ENCODE measurements at regions not wholly inside any gene's neighbourhood (a gene's known extent, or its start where the extent isn't known, plus 50 kb on each side); places are given as distances from the start of the nearest gene placed in this dataset.

DNA sequence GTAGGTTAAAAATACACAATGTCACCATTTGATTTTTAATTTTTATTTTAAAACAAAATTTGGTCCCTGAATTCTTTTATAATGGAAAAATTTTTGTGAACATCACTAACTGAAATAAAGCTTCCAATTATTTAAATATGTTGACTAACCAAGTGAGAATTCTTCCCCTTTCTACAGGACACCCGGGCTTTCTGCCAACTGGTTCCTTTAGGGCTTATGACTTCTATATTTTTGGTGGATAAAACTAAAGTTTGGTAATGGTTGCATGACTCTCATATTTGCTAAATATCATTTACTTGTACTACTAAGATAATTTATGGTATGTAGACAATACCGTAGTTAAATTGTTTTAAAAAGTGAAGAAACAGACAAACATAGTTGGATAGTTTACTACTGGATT lies 291.0 kb upstream of the DOK6 start:
- 32 to 44% (median 43%) methylated on average over 2 of the region's 2 CpGs for WGBS, 3 donors
- H3K9me3 ChIP-seq: no peaks in the 10 kb centered on the region
- no peak overlapping the region for H3K27ac ChIP-seq
- H3K36me3 ChIP-seq (ENCODE audit: insufficient read depth in 1 of 2, low read depth in 1 of 2): no peaks in the 10 kb centered on the region
- DNase-seq: no peak
- intact Hi-C loops (cut with DNase I): no loop called here
- TF ChIP-seq CTCF (IDR thresholded peaks at IDR 0.05): no peak
- H3K4me1 ChIP-seq: no peaks in the 10 kb centered on the region
- no peak overlapping the region for H3K4me3 ChIP-seq
- H3K27me3 ChIP-seq (ENCODE audit: insufficient read depth in 3 of 3, low read length in 2 of 3): no peaks in the 10 kb centered on the region
- no peak for ATAC-seq

- no peak overlapping the region for H3K4me3 ChIP-seq
- H3K36me3 ChIP-seq (ENCODE audit: insufficient read depth in 1 of 2, low read depth in 1 of 2): no peaks in the 10 kb centered on the region
- H3K27ac ChIP-seq: no peak overlapping the region
- H3K9me3 ChIP-seq: no peaks in the 10 kb centered on the region
- intact Hi-C loops (cut with DNase I): no loop called here
- WGBS, 3 donors: 76 to 86% (median 77%) methylated on average over 2 of the region's 2 CpGs
- ATAC-seq (no peak), DNase-seq (no peak)
- H3K27me3 ChIP-seq (ENCODE audit: insufficient read depth in 3 of 3, low read length in 2 of 3): no peaks in the 10 kb centered on the region
- no peak for TF ChIP-seq CTCF (IDR thresholded peaks at IDR 0.05)
- no peaks in the 10 kb centered on the region for H3K4me1 ChIP-seq
These were observed 279.9 kb upstream of the DOK6 start for GRCh38 chr18:69120833-69121232.

DNA sequence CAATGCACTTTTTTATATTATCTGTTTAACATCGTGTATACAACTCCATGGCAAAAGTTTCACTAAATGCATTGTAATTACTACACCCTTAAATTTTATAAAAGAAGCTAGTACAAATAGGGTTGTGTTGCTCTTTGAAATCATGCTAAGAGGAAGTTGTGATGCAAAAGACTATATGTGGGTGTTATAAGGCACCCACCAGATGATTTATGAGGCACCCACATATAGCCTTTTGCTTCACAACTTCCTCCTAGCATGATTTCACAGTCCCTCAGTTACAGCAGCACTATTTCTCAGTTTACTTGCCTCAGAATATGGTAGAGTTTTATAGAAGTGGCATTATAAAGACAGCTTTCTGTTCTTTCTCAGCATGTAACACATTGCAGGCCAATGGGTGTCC lies 277.3 kb upstream of the DOK6 start:
- no peak overlapping the region for H3K4me3 ChIP-seq
- no peaks in the 10 kb centered on the region for H3K36me3 ChIP-seq (ENCODE audit: insufficient read depth in 1 of 2, low read depth in 1 of 2)
- no peak for DNase-seq
- H3K27me3 ChIP-seq (ENCODE audit: insufficient read depth in 3 of 3, low read length in 2 of 3): no peaks in the 10 kb centered on the region
- WGBS, 3 donors: 76 to 88% (median 82%) methylated on average over 1 of the region's 1 CpG
- intact Hi-C loops (cut with DNase I): no loop called here
- TF ChIP-seq CTCF (IDR thresholded peaks at IDR 0.05): no peak
- no peak overlapping the region for H3K27ac ChIP-seq
- no peak for ATAC-seq
- no peaks in the 10 kb centered on the region for H3K4me1 ChIP-seq
- H3K9me3 ChIP-seq: no peaks in the 10 kb centered on the region

DNA sequence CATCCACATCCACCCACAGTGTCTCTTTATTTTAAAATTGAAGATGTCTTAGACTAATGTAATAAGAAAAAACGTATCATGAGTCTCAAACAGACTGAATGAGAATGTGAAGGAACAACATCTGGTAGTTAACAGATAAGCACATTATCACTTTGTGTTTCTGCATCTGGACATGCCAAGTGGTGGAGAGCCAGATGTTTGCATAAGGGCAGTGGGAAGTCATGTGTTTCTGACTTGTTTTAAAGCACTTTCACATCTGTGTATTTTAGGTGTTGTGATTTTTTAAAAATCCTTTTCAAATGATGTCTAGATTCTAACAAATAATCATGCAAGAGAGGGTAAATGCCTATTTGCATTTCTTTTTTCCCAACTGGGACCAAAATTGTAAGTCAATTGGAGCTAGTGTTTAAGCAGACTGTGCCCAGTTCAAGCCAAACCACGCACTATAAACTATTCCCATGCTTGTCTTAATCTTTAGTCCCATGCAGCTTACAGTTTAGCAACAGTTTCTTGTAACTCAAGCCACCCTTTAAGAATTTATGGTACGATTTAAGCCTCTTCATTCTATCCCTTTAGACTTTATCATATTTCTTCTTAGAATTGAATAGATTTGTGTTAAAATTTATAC lies 272.7 kb upstream of the DOK6 start:
- Histone ChIP-seq H3K4me3 (no peak overlapping the region), H3K9me3 (no peaks in the 10 kb centered on the region), H3K27ac (no peak overlapping the region), H3K4me1 (no peaks in the 10 kb centered on the region), H3K36me3 (ENCODE audit: insufficient read depth in 1 of 2, low read depth in 1 of 2) (no peaks in the 10 kb centered on the region), H3K27me3 (ENCODE audit: insufficient read depth in 3 of 3, low read length in 2 of 3) (no peaks in the 10 kb centered on the region)
- TF ChIP-seq CTCF (IDR thresholded peaks at IDR 0.05): no peak
- intact Hi-C loops (cut with DNase I): no loop called here
- 16 to 20% (median 17%) methylated on average over 3 of the region's 3 CpGs for WGBS, 3 donors
- no peak for DNase-seq
- ATAC-seq: no peak

DNA sequence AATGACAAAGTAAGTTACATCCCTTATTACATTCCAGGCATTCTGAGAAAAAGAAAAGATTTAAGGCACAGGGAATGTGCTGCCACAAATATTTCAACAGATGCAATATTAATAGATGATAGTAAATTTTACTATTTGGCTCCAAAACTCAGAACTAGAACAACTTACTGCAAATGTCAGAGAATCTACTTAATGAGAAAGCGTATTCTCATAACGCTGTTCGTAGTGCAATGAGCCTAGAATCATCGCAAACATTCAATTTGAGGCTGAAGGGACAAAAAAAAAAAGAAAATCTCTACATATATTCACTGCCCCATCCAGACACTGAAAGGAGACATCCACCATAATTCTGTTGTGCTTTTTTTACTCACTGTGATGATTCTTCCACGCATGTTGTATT lies 272.1 kb upstream of the DOK6 start:
- 21 to 34% (median 33%) methylated on average over 5 of the region's 5 CpGs for WGBS, 3 donors
- Histone ChIP-seq H3K9me3 (no peaks in the 10 kb centered on the region), H3K27ac (no peak overlapping the region), H3K36me3 (ENCODE audit: insufficient read depth in 1 of 2, low read depth in 1 of 2) (no peaks in the 10 kb centered on the region), H3K4me1 (no peaks in the 10 kb centered on the region), H3K4me3 (no peak overlapping the region), H3K27me3 (ENCODE audit: insufficient read depth in 3 of 3, low read length in 2 of 3) (no peaks in the 10 kb centered on the region)
- ATAC-seq (no peak), DNase-seq (no peak)
- intact Hi-C loops (cut with DNase I): no loop called here
- no peak for TF ChIP-seq CTCF (IDR thresholded peaks at IDR 0.05)

Measured in psoas muscle (tissue), 7 donors.